ENCODE measurements at regions not wholly inside any gene's neighbourhood (a gene's known extent, or its start where the extent isn't known, plus 50 kb on each side); places are given as distances from the start of the nearest gene placed in this dataset.

- Histone ChIP-seq H3K9me3 (no peaks in the 10 kb centered on the region), H3K36me3 (no peaks in the 10 kb centered on the region), H3K27ac (no peak overlapping the region), H3K27me3 (replicated peaks in 1 of 7) (peaks cover 0 to 7% (median 0%) of the 10 kb centered on the region in 7 donors), H3K4me3 (no peak overlapping the region), H3K4me1 (no peaks in the 10 kb centered on the region)
- TF ChIP-seq POLR2AphosphoS5 (IDR thresholded peaks at IDR 0.05) (no peak), POLR2A (IDR thresholded peaks at IDR 0.05) (no peak), CTCF (IDR thresholded peaks at IDR 0.05 in 8 of 11, conservative IDR thresholded peaks at IDR 0.05 in 3 of 11) (no peak)
- intact Hi-C loops (cut with DNase I; ENCODE audit: low total_unique reads) = no loop called here
- no peak for DNase-seq
- 84 to 88% (median 88%) methylated on average over 28 to 43 of the region's 43 CpGs for WGBS, 5 donors
Measured at GRCh38 chr7:437329-438251, 82.1 kb downstream of the PDGFA start.

GRCh38 chr7:438361-438760, 81.3 kb downstream of the PDGFA start:
- no peaks in the 10 kb centered on the region for H3K4me1 ChIP-seq

GRCh38 chr7:438916-439315, 80.7 kb downstream of the PDGFA start:
- H3K4me3 ChIP-seq = no peak overlapping the region
- 88 to 97% (median 95%) methylated on average over 9 to 14 of the region's 14 CpGs for WGBS, 5 donors

More at GRCh38 chr7:438361-438760, 81.3 kb downstream of the PDGFA start:
- Histone ChIP-seq H3K4me3 (no peak overlapping the region), H3K27ac (no peak overlapping the region), H3K36me3 (no peaks in the 10 kb centered on the region), H3K9me3 (no peaks in the 10 kb centered on the region), H3K27me3 (replicated peaks in 1 of 7) (peaks cover 0 to 7% (median 0%) of the 10 kb centered on the region in 7 donors)
- DNase-seq = no peak
- WGBS, 5 donors = 45 to 86% (median 83%) methylated on average over 2 to 7 of the region's 7 CpGs
- intact Hi-C loops (cut with DNase I; ENCODE audit: low total_unique reads) = no loop called here
- TF ChIP-seq CTCF (IDR thresholded peaks at IDR 0.05 in 8 of 11, conservative IDR thresholded peaks at IDR 0.05 in 3 of 11) (no peak), POLR2A (IDR thresholded peaks at IDR 0.05) (no peak), POLR2AphosphoS5 (IDR thresholded peaks at IDR 0.05) (no peak)

More at GRCh38 chr7:438916-439315, 80.7 kb downstream of the PDGFA start:
- no peak overlapping the region for H3K27ac ChIP-seq
- intact Hi-C loops (cut with DNase I; ENCODE audit: low total_unique reads) = no loop called here
- H3K27me3 ChIP-seq (replicated peaks in 1 of 7) = peaks cover 0 to 7% (median 0%) of the 10 kb centered on the region in 7 donors
- no peak for TF ChIP-seq CTCF (IDR thresholded peaks at IDR 0.05 in 8 of 11, conservative IDR thresholded peaks at IDR 0.05 in 3 of 11)
- DNase-seq = no peak
- no peaks in the 10 kb centered on the region for H3K9me3 ChIP-seq
- H3K4me1 ChIP-seq = no peaks in the 10 kb centered on the region
- no peaks in the 10 kb centered on the region for H3K36me3 ChIP-seq
